Heart right ventricle (tissue), 16 donors: ENCODE measurements at regions not wholly inside any gene's neighbourhood (a gene's known extent, or its start where the extent isn't known, plus 50 kb on each side); places are given as distances from the start of the nearest gene placed in this dataset.

ENCODE experiments used
- ATAC-seq, 8 donors: fragments of 200-7000 bp; cut with Tn5 transposase; one replicate each; pipeline ENCODE4 v1.9.1; 2020; ENCODE audit warnings: mild to moderate bottlenecking in 8 of 8, moderate library complexity in 8 of 8, moderate number of reproducible peaks in 1 of 8
- DNase-seq, 2 donors: peaks; one replicate each; pipeline ENCODE4 v3.0.0-alpha.2; 2020
- H3K27ac ChIP-seq, 10 donors: fragments of 200-600 bp; sonication (generic) in 2 of 10; one replicate each; pipeline versions ENCODE4 v1.5.0 to v1.8.0; 2020 to 2022; ENCODE audit warnings: mild to moderate bottlenecking in 3 of 10
- H3K27me3 ChIP-seq, 7 donors: fragments of 200-600 bp; one replicate each; pipeline ENCODE4 v1.8.0; 2021 to 2022; ENCODE audit warnings: mild to moderate bottlenecking in 2 of 7
- H3K36me3 ChIP-seq, 9 donors: fragments of 200-600 bp; sonication (generic) in 1 of 9; one replicate each; pipeline versions ENCODE4 v1.5.0 to v1.8.0; 2020 to 2022; ENCODE audit warnings: mild to moderate bottlenecking in 2 of 9
- H3K4me1 ChIP-seq, 9 donors: fragments of 200-600 bp; sonication (generic) in 1 of 9; one replicate each; pipeline versions ENCODE4 v1.5.0 to v1.8.0; 2020 to 2022; ENCODE audit warnings: mild to moderate bottlenecking in 4 of 9
- H3K4me3 ChIP-seq, 10 donors: fragments of 200-600 bp; sonication (generic) in 2 of 10; one replicate each; pipeline versions ENCODE4 v1.5.0 to v1.8.0; 2020 to 2022; ENCODE audit warnings: mild to moderate bottlenecking in 7 of 10, moderate library complexity in 2 of 10
- H3K9me3 ChIP-seq, 11 donors: fragments of 200-600 bp in 10 of 11; sonication (generic) in 2 of 11; one replicate each; pipeline versions ENCODE4 v1.5.0 to v1.8.0; 2013 to 2022; ENCODE audit warnings: mild to moderate bottlenecking in 2 of 11, control low read depth in 1 of 11, moderate library complexity in 1 of 11
- CTCF ChIP-seq, 9 donors: fragments of 200-600 bp; sonication (generic) in 2 of 9; IDR thresholded peaks; one replicate each; pipeline versions ENCODE4 v1.5.0 to v1.8.0; 2021 to 2022; ENCODE audit warnings: antibody characterized with exemption in 9 of 9, mild to moderate bottlenecking in 5 of 9, moderate library complexity in 1 of 9
- WGBS, 2 donors: extraction: QIAGEN DNeasy Blood & Tissue Kit; methylation state at CpG; one replicate each; pipeline ENCODE4 v1.1.7; 2013; ENCODE audit warnings: inconsistent platforms in 1 of 2; 5-methylcytosine and 5-hydroxymethylcytosine counted together
- intact Hi-C, 10 donors: fragments of 100-400 bp; cut with DNase I; formaldehyde crosslinking; loops; one replicate each; pipeline versions ENCODE4 v1.11.1 to v1.14.2; 2022
- donor health status: Arrhythmogenic right ventricular cardiomyopathy.
- donor health status: ischemic (EF 13 %, LVEDD 7.1; RV severe dilation, severe dysfunction).
- donor health status: healthy with polysubstance abuse.
- donor health status: DM: no; HTN: yes; CAD: no.
- donor health status: DM: no; HTN: no; CAD: no.
- donor health status: ischemic (EF 25% LVEDD 6.9; RV normal size, moderate dysfunction).
- donor health status: ischemic (EF 25% LVEDD 5.7; RV mildly dilated, moderate dysfunction).
- donor health status: healthy.
- donor health status: DM: yes; HTN: yes; CAD: no.
- donor health status: Ischemic cardiomyopathy.
- donor health status: ischemic (EF 35%, LVEDD 5.7; RV mildly dilated, moderate dysfunction).
- donor health status: nonischemic (EF 11% LVEDD 7.7; RV severe dilation, severe dysfunction).
- donor health status: DM: yes; HTN: yes; CAD: no.
- donor health status: PGD.
- donor health status: ischemic (EF 29% LVEDD 5.4; RV normal size, mild dysfunction).
- donor health status: nonischemic (EF 23%, LVEDD 6.1; RV moderate dilation, normal function).

GRCh38 chr6:19002976-19003560, 615.9 kb downstream of the RNF144B start:
- Histone ChIP-seq H3K4me3 (no peak overlapping the region), H3K27me3 (no peaks in the 10 kb centered on the region), H3K36me3 (no peaks in the 10 kb centered on the region), H3K27ac (no peak overlapping the region), H3K9me3 (no peaks in the 10 kb centered on the region), H3K4me1 (no peaks in the 10 kb centered on the region)
- DNase-seq (no peak), ATAC-seq (no peak)
- WGBS, 2 donors, result 52 to 72% methylated on average over 1 of the region's 1 CpG
- intact Hi-C loops, result loop anchor here in 1 of 10 donors (10.0 kb wide), 1 partner anchor 852 kb away; no protein-coding TSS in a partner anchor
- no peak for TF ChIP-seq CTCF (IDR thresholded peaks at IDR 0.05)

GRCh38 chr6:19004176-19004575, 617.0 kb downstream of the RNF144B start:
- TF ChIP-seq CTCF (IDR thresholded peaks at IDR 0.05), result no peak
- DNase-seq (no peak), ATAC-seq (no peak)
- Histone ChIP-seq H3K9me3 (no peaks in the 10 kb centered on the region), H3K27ac (no peak overlapping the region), H3K36me3 (no peaks in the 10 kb centered on the region), H3K27me3 (no peaks in the 10 kb centered on the region), H3K4me3 (no peak overlapping the region), H3K4me1 (no peaks in the 10 kb centered on the region)
- intact Hi-C loops, result loop anchor here in 1 of 10 donors (10.0 kb wide), 1 partner anchor 851 kb away; no protein-coding TSS in a partner anchor
- WGBS, 2 donors, result 80 to 88% methylated on average over 4 of the region's 4 CpGs

- intact Hi-C loops, result loop anchor here in 1 of 10 donors (10.0 kb wide), 1 partner anchor 845 kb away; no protein-coding TSS in a partner anchor
Observed at GRCh38 chr6:19009769-19010168, 622.6 kb downstream of the RNF144B start.

GRCh38 chr6:19013026-19013705, 626.0 kb downstream of the RNF144B start:
- H3K4me1 ChIP-seq, result no peaks in the 10 kb centered on the region
- ATAC-seq (no peak), DNase-seq (no peak)
- TF ChIP-seq CTCF (IDR thresholded peaks at IDR 0.05), result no peak
- no peak overlapping the region for H3K27ac ChIP-seq
- no peaks in the 10 kb centered on the region for H3K36me3 ChIP-seq
- H3K4me3 ChIP-seq, result no peak overlapping the region
- intact Hi-C loops, result no loop called here
- H3K9me3 ChIP-seq, result no peaks in the 10 kb centered on the region
- H3K27me3 ChIP-seq, result peaks cover 0 to 2% (median 0%) of the 10 kb centered on the region in 7 donors
- WGBS, 2 donors, result 72 to 84% methylated on average over 4 of the region's 4 CpGs

More at GRCh38 chr6:19009769-19010168, 622.6 kb downstream of the RNF144B start:
- TF ChIP-seq CTCF (IDR thresholded peaks at IDR 0.05), result no peak
- Histone ChIP-seq H3K27ac (no peak overlapping the region), H3K36me3 (no peaks in the 10 kb centered on the region), H3K4me3 (no peak overlapping the region), H3K27me3 (peaks cover 0 to 2% (median 0%) of the 10 kb centered on the region in 7 donors), H3K9me3 (no peaks in the 10 kb centered on the region), H3K4me1 (no peaks in the 10 kb centered on the region)
- no peak for DNase-seq
- no peak for ATAC-seq
- 69 to 80% methylated on average over 3 of the region's 3 CpGs for WGBS, 2 donors
